ENCODE measurements at regions not wholly inside any gene's neighbourhood (a gene's known extent, or its start where the extent isn't known, plus 50 kb on each side); places are given as distances from the start of the nearest gene placed in this dataset.

- no peaks in the 10 kb centered on the region for H3K4me1 Mint-ChIP-seq
- no peak overlapping the region for H3K9ac ChIP-seq
- no peaks in the 10 kb centered on the region for H4K20me1 ChIP-seq (ENCODE audit: low read depth)
- no peaks in the 10 kb centered on the region for H3K27me3 Mint-ChIP-seq (ENCODE audit: insufficient read depth, low read depth)
- H3K4me2 ChIP-seq, result no peak overlapping the region
- no peaks in the 10 kb centered on the region for H3K27me3 ChIP-seq
- H2AFZ ChIP-seq (replicated peaks), result no peak overlapping the region
- no peak for DNase-seq (ENCODE audit: low spot score)
- no peaks in the 10 kb centered on the region for H3K9me3 ChIP-seq (ENCODE audit: low read depth)
- no peak overlapping the region for H3K4me3 Mint-ChIP-seq
- H3K27ac ChIP-seq, result no peak overlapping the region
- H3F3A ChIP-seq (ENCODE audit: low read depth), result no peaks in the 10 kb centered on the region
- H3K4me3 ChIP-seq, result no peak overlapping the region
- no peak overlapping the region for H3K27ac Mint-ChIP-seq
- no peaks in the 10 kb centered on the region for H3K9me3 Mint-ChIP-seq
- TF ChIP-seq EZH2phosphoT487 (IDR thresholded peaks at IDR 0.05), result no peak
- TF ChIP-seq EZH2 (IDR thresholded peaks at IDR 0.05), result no peak
- TF ChIP-seq CTCF (IDR thresholded peaks at IDR 0.05), result no peak
- no peaks in the 10 kb centered on the region for H3K36me3 Mint-ChIP-seq
- no peaks in the 10 kb centered on the region for H3K79me2 ChIP-seq (ENCODE audit: low read depth)
- H3K36me3 ChIP-seq, result no peaks in the 10 kb centered on the region
- H3K4me1 ChIP-seq, result no peaks in the 10 kb centered on the region
Observed at GRCh38 chr1:82962658-82963057, 1036.3 kb downstream of the TTLL7 start.

GRCh38 chr1:82950606-82951200 lies 1048.2 kb downstream of the TTLL7 start:
- H3F3A ChIP-seq (ENCODE audit: low read depth), result no peaks in the 10 kb centered on the region
- H3K27me3 ChIP-seq, result no peaks in the 10 kb centered on the region
- no peaks in the 10 kb centered on the region for H3K36me3 Mint-ChIP-seq
- H2AFZ ChIP-seq (replicated peaks), result peak overlapping the region; percentile 69
- TF ChIP-seq EZH2phosphoT487 (IDR thresholded peaks at IDR 0.05) (no peak), CTCF (IDR thresholded peaks at IDR 0.05) (no peak), EZH2 (IDR thresholded peaks at IDR 0.05) (no peak)
- no peak for DNase-seq (ENCODE audit: low spot score)
- H3K79me2 ChIP-seq (ENCODE audit: low read depth), result no peaks in the 10 kb centered on the region
- H3K4me2 ChIP-seq, result no peak overlapping the region
- H3K27me3 Mint-ChIP-seq (ENCODE audit: insufficient read depth, low read depth), result peaks cover 3% of the 10 kb centered on the region
- H3K4me3 Mint-ChIP-seq, result no peak overlapping the region
- H4K20me1 ChIP-seq (ENCODE audit: low read depth), result no peaks in the 10 kb centered on the region
- no peaks in the 10 kb centered on the region for H3K36me3 ChIP-seq
- H3K9me3 Mint-ChIP-seq, result no peaks in the 10 kb centered on the region
- no peaks in the 10 kb centered on the region for H3K4me1 ChIP-seq
- no peak overlapping the region for H3K27ac ChIP-seq
- peaks cover 3% of the 10 kb centered on the region for H3K4me1 Mint-ChIP-seq
- H3K27ac Mint-ChIP-seq, result no peak overlapping the region
- no peaks in the 10 kb centered on the region for H3K9me3 ChIP-seq (ENCODE audit: low read depth)
- H3K9ac ChIP-seq, result no peak overlapping the region
- H3K4me3 ChIP-seq, result no peak overlapping the region

- Histone ChIP-seq H3K27me3 (no peaks in the 10 kb centered on the region), H3K4me1 (no peaks in the 10 kb centered on the region), H2AFZ (replicated peaks) (no peak overlapping the region), H3F3A (ENCODE audit: low read depth) (no peaks in the 10 kb centered on the region), H3K27ac (no peak overlapping the region), H4K20me1 (ENCODE audit: low read depth) (no peaks in the 10 kb centered on the region), H3K9ac (no peak overlapping the region), H3K79me2 (ENCODE audit: low read depth) (no peaks in the 10 kb centered on the region), H3K36me3 (no peaks in the 10 kb centered on the region), H3K4me3 (no peak overlapping the region), H3K9me3 (ENCODE audit: low read depth) (no peaks in the 10 kb centered on the region), H3K4me2 (no peak overlapping the region)
- peaks cover 3% of the 10 kb centered on the region for H3K27me3 Mint-ChIP-seq (ENCODE audit: insufficient read depth, low read depth)
- TF ChIP-seq EZH2 (IDR thresholded peaks at IDR 0.05) (no peak), CTCF (IDR thresholded peaks at IDR 0.05) (no peak), EZH2phosphoT487 (IDR thresholded peaks at IDR 0.05) (no peak)
- peaks cover 3% of the 10 kb centered on the region for H3K4me1 Mint-ChIP-seq
- no peak overlapping the region for H3K4me3 Mint-ChIP-seq
- H3K36me3 Mint-ChIP-seq, result no peaks in the 10 kb centered on the region
- no peak for DNase-seq (ENCODE audit: low spot score)
- H3K9me3 Mint-ChIP-seq, result no peaks in the 10 kb centered on the region
- no peak overlapping the region for H3K27ac Mint-ChIP-seq
Observed at GRCh38 chr1:82948386-82948785, 1050.5 kb downstream of the TTLL7 start.
